Smooth muscle cell (in vitro differentiated cells): ENCODE measurements at regions not wholly inside any gene's neighbourhood (a gene's known extent, or its start where the extent isn't known, plus 50 kb on each side); places are given as distances from the start of the nearest gene placed in this dataset.

ENCODE experiments used
- DNase-seq: peaks from one replicate; lab custom pipeline; 2025; ENCODE audit not compliant: unreplicated experiment; lab: John Stamatoyannopoulos, UW
- H2AFZ ChIP-seq: fragments of 200-600 bp; sonication (generic); 2 replicates; pipeline ENCODE4 v1.6.0; 2016; ENCODE audit warnings: antibody characterized with exemption, low read depth, mild to moderate bottlenecking
- H3F3A ChIP-seq: fragments of 200-600 bp; sonication (generic); 2 replicates; pipeline ENCODE4 v1.6.0; 2017; ENCODE audit warnings: antibody characterized with exemption, low read depth
- H3K27ac ChIP-seq: fragments of 200-600 bp; sonication (generic); 2 replicates; pipeline ENCODE4 v1.5.1; 2016; ENCODE audit warnings: low read depth, mild to moderate bottlenecking
- H3K27me3 ChIP-seq: fragments of 200-600 bp; sonication (generic); 2 replicates; pipeline ENCODE4 v1.6.1; 2016; ENCODE audit warnings: low read depth, mild to moderate bottlenecking
- H3K36me3 ChIP-seq: fragments of 200-600 bp; sonication (generic); 2 replicates; pipeline ENCODE4 v1.5.1; 2016; ENCODE audit warnings: low read depth
- H3K4me1 ChIP-seq: fragments of 200-600 bp; sonication (generic); 2 replicates; pipeline ENCODE4 v1.5.1; 2016; ENCODE audit warnings: low read depth
- H3K4me2 ChIP-seq: fragments of 200-600 bp; sonication (generic); 2 replicates; pipeline ENCODE4 v1.6.0; 2016; ENCODE audit warnings: mild to moderate bottlenecking
- H3K4me3 ChIP-seq: fragments of 200-600 bp; sonication (generic); 2 replicates; pipeline ENCODE4 v1.5.1; 2016; ENCODE audit warnings: mild to moderate bottlenecking
- H3K79me2 ChIP-seq: fragments of 200-600 bp; sonication (generic); 2 replicates; pipeline ENCODE4 v1.6.0; 2016; ENCODE audit warnings: low read depth, mild to moderate bottlenecking
- H3K9ac ChIP-seq: fragments of 200-600 bp; sonication (generic); 2 replicates; pipeline ENCODE4 v1.6.0; 2016; ENCODE audit warnings: low read depth
- H3K9me3 ChIP-seq: fragments of 200-600 bp; sonication (generic); replicated peaks from 2 replicates; pipeline ENCODE4 v1.5.1; 2016; ENCODE audit warnings: low read depth
- H4K20me1 ChIP-seq: fragments of 200-600 bp; sonication (generic); 2 replicates; pipeline ENCODE4 v1.6.0; 2016; ENCODE audit warnings: low read depth
- WGBS: methylation state at CpG from one replicate; pipeline ENCODE4 v1.1.7; 2016; ENCODE audit warnings: low lambda C conversion rate; 5-methylcytosine and 5-hydroxymethylcytosine counted together
- TF ChIP-seq, protein P1 (sequence below): fragments of 200-600 bp; sonication (generic); IDR thresholded peaks from 2 replicates; pipeline ENCODE4 v1.5.1; 2017; ENCODE audit warnings: borderline replicate concordance, mild to moderate bottlenecking, antibody characterized with exemption; ENCODE audit not compliant: insufficient read depth, poor library complexity, severe bottlenecking

DNA sequence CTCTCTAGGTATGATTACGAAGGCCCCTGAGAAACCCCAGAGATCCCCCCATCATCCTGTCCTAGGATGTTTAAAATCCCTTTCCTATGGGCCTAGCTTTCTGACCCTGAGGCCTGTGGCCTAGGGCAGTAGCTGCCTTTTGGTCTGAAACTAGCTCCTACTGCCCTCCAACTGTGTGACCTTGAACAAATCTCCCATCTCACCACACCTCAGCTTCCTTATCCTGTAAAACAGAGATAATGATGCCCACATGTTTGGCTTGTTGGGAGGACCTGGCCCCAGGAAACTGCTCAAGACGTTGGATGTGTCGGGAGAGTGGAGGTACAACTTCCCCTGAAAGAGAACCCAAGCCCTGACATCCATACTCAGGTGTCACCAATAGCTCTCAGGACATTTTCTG lies 213.2 kb downstream of the SMAD2 start:
- no peaks in the 10 kb centered on the region for H3K4me1 ChIP-seq
- no peaks in the 10 kb centered on the region for H3K36me3 ChIP-seq
- no peak overlapping the region for H3K4me3 ChIP-seq
- no peak overlapping the region for H3K9ac ChIP-seq
- no peaks in the 10 kb centered on the region for H3F3A ChIP-seq
- WGBS: 82% methylated on average over 3 of the region's 3 CpGs
- no peak overlapping the region for H3K27ac ChIP-seq
- H3K9me3 ChIP-seq: no peaks in the 10 kb centered on the region
- TF ChIP-seq, protein P1, sequence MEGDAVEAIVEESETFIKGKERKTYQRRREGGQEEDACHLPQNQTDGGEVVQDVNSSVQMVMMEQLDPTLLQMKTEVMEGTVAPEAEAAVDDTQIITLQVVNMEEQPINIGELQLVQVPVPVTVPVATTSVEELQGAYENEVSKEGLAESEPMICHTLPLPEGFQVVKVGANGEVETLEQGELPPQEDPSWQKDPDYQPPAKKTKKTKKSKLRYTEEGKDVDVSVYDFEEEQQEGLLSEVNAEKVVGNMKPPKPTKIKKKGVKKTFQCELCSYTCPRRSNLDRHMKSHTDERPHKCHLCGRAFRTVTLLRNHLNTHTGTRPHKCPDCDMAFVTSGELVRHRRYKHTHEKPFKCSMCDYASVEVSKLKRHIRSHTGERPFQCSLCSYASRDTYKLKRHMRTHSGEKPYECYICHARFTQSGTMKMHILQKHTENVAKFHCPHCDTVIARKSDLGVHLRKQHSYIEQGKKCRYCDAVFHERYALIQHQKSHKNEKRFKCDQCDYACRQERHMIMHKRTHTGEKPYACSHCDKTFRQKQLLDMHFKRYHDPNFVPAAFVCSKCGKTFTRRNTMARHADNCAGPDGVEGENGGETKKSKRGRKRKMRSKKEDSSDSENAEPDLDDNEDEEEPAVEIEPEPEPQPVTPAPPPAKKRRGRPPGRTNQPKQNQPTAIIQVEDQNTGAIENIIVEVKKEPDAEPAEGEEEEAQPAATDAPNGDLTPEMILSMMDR: no peak
- no peak overlapping the region for H3K4me2 ChIP-seq
- no peaks in the 10 kb centered on the region for H3K27me3 ChIP-seq
- H3K79me2 ChIP-seq: no peaks in the 10 kb centered on the region
- H4K20me1 ChIP-seq: no peaks in the 10 kb centered on the region
- no peak for DNase-seq
- H2AFZ ChIP-seq: no peak overlapping the region

- Histone ChIP-seq H3K9ac (no peak overlapping the region), H3K27me3 (no peaks in the 10 kb centered on the region), H3K9me3 (no peaks in the 10 kb centered on the region), H3K79me2 (no peaks in the 10 kb centered on the region), H3K4me3 (no peak overlapping the region), H3K27ac (no peak overlapping the region), H3K4me1 (no peaks in the 10 kb centered on the region), H4K20me1 (no peaks in the 10 kb centered on the region), H3F3A (no peaks in the 10 kb centered on the region), H3K36me3 (no peaks in the 10 kb centered on the region), H3K4me2 (no peak overlapping the region), H2AFZ (no peak overlapping the region)
- 77% methylated on average over 6 of the region's 6 CpGs for WGBS
- DNase-seq: no peak
- TF ChIP-seq, protein P1: no peak
Observed at GRCh38 chr18:47716632-47717185, 213.8 kb downstream of the SMAD2 start.

DNA sequence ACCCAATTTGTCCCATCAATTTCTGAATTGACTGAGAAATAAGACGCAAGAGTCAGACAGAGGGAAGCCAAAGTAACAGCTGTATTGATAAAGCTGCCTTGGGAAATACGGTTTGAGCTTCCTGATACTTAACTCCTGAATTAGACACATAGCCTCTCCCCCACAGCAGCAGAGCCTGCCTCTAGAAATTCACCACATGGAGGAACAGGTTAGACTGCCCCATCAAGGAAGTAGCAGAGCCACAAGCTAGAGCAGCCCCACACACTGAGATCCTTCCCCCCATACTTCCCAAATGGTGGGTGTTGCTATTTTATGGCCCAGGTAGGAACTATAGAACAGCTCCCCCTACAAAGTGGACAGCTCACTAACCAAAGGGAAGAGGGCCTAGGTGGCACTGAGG lies 220.0 kb downstream of the SMAD2 start:
- DNase-seq: no peak
- no peaks in the 10 kb centered on the region for H3K9me3 ChIP-seq
- H3K79me2 ChIP-seq: no peaks in the 10 kb centered on the region
- no peaks in the 10 kb centered on the region for H4K20me1 ChIP-seq
- no peak overlapping the region for H3K9ac ChIP-seq
- H3K4me3 ChIP-seq: no peak overlapping the region
- no peaks in the 10 kb centered on the region for H3K27me3 ChIP-seq
- TF ChIP-seq, protein P1: no peak
- no peak overlapping the region for H2AFZ ChIP-seq
- H3F3A ChIP-seq: no peaks in the 10 kb centered on the region
- no peaks in the 10 kb centered on the region for H3K36me3 ChIP-seq
- H3K4me1 ChIP-seq: no peaks in the 10 kb centered on the region
- H3K4me2 ChIP-seq: no peak overlapping the region
- no peak overlapping the region for H3K27ac ChIP-seq
- 86% methylated on average over 2 of the region's 2 CpGs for WGBS

DNA sequence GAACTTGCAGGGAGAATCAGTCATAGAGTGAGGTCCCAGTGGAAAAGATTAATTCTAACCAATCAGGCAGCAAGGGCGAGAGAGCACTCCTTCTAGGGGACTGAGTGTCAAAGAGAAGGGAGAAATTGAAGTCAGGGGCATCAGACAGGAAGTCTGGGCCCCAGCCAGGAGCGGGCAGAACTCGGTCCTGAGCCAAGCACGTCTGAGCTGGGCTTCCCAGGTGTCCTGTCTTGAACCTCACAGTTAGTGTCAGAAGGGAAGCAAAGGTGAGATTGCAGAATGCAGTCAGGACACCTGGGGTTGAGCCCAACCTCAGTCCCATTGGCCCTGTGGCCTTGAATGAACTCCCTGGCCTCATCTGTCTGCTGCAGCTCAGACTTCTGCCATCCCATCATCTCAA lies 220.9 kb downstream of the SMAD2 start:
- Histone ChIP-seq H3K9me3 (no peaks in the 10 kb centered on the region), H3K79me2 (no peaks in the 10 kb centered on the region), H3K4me1 (no peaks in the 10 kb centered on the region), H3K27me3 (no peaks in the 10 kb centered on the region), H2AFZ (no peak overlapping the region), H4K20me1 (no peaks in the 10 kb centered on the region), H3K4me2 (no peak overlapping the region), H3F3A (no peaks in the 10 kb centered on the region), H3K9ac (no peak overlapping the region), H3K27ac (no peak overlapping the region), H3K4me3 (no peak overlapping the region), H3K36me3 (no peaks in the 10 kb centered on the region)
- no peak for DNase-seq
- TF ChIP-seq, protein P1: no peak
- WGBS: 81% methylated on average over 4 of the region's 4 CpGs
